ENCODE measurements at regions not wholly inside any gene's neighbourhood (a gene's known extent, or its start where the extent isn't known, plus 50 kb on each side); places are given as distances from the start of the nearest gene placed in this dataset.

GRCh38 chr21:15566703-15567102 is 163.1 kb upstream of the USP25 start:
- Histone ChIP-seq H3K4me1 (ENCODE audit: insufficient read depth, low read length) (no peaks in the 10 kb centered on the region), H3K9me3 (ENCODE audit: low read depth, low read length) (no peaks in the 10 kb centered on the region), H3K4me3 (ENCODE audit: low read length) (no peak overlapping the region), H3K27me3 (ENCODE audit: insufficient read depth, low read length) (no peaks in the 10 kb centered on the region)

- Histone ChIP-seq H3K4me3 (ENCODE audit: low read length) (no peak overlapping the region), H3K27me3 (ENCODE audit: insufficient read depth, low read length) (no peaks in the 10 kb centered on the region), H3K9me3 (ENCODE audit: low read depth, low read length) (no peaks in the 10 kb centered on the region), H3K4me1 (ENCODE audit: insufficient read depth, low read length) (no peaks in the 10 kb centered on the region)
These were observed 162.6 kb upstream of the USP25 start for GRCh38 chr21:15567191-15567590.

- no peaks in the 10 kb centered on the region for H3K9me3 ChIP-seq (ENCODE audit: low read depth, low read length)
- no peak overlapping the region for H3K4me3 ChIP-seq (ENCODE audit: low read length)
- H3K4me1 ChIP-seq (ENCODE audit: insufficient read depth, low read length), result no peaks in the 10 kb centered on the region
- H3K27me3 ChIP-seq (ENCODE audit: insufficient read depth, low read length), result no peaks in the 10 kb centered on the region
These were observed 161.3 kb upstream of the USP25 start for GRCh38 chr21:15568516-15568915.

- no peak overlapping the region for H3K4me3 ChIP-seq (ENCODE audit: low read length)
- no peaks in the 10 kb centered on the region for H3K4me1 ChIP-seq (ENCODE audit: insufficient read depth, low read length)
- no peaks in the 10 kb centered on the region for H3K27me3 ChIP-seq (ENCODE audit: insufficient read depth, low read length)
- H3K9me3 ChIP-seq (ENCODE audit: low read depth, low read length), result no peaks in the 10 kb centered on the region
These were observed 142.9 kb upstream of the USP25 start for GRCh38 chr21:15586752-15587427.

- no peak overlapping the region for H3K4me3 ChIP-seq (ENCODE audit: low read length)
- no peaks in the 10 kb centered on the region for H3K9me3 ChIP-seq (ENCODE audit: low read depth, low read length)
- H3K27me3 ChIP-seq (ENCODE audit: insufficient read depth, low read length), result no peaks in the 10 kb centered on the region
- H3K4me1 ChIP-seq (ENCODE audit: insufficient read depth, low read length), result no peaks in the 10 kb centered on the region
These were observed 137.4 kb upstream of the USP25 start for GRCh38 chr21:15592271-15592860.

GRCh38 chr21:15592957-15593356 is 136.8 kb upstream of the USP25 start:
- no peaks in the 10 kb centered on the region for H3K9me3 ChIP-seq (ENCODE audit: low read depth, low read length)
- no peak overlapping the region for H3K4me3 ChIP-seq (ENCODE audit: low read length)
- H3K27me3 ChIP-seq (ENCODE audit: insufficient read depth, low read length), result no peaks in the 10 kb centered on the region
- H3K4me1 ChIP-seq (ENCODE audit: insufficient read depth, low read length), result no peaks in the 10 kb centered on the region

GRCh38 chr21:15601390-15601789 is 128.4 kb upstream of the USP25 start:
- Histone ChIP-seq H3K27me3 (ENCODE audit: insufficient read depth, low read length) (peaks cover 3% of the 10 kb centered on the region), H3K9me3 (ENCODE audit: low read depth, low read length) (no peaks in the 10 kb centered on the region), H3K4me3 (ENCODE audit: low read length) (no peak overlapping the region), H3K4me1 (ENCODE audit: insufficient read depth, low read length) (no peaks in the 10 kb centered on the region)

- Histone ChIP-seq H3K27me3 (ENCODE audit: insufficient read depth, low read length) (peaks cover 3% of the 10 kb centered on the region), H3K4me1 (ENCODE audit: insufficient read depth, low read length) (no peaks in the 10 kb centered on the region), H3K9me3 (ENCODE audit: low read depth, low read length) (no peaks in the 10 kb centered on the region), H3K4me3 (ENCODE audit: low read length) (no peak overlapping the region)
These were observed 125.4 kb upstream of the USP25 start for GRCh38 chr21:15604413-15604812.

GRCh38 chr21:15614766-15615165 is 115.0 kb upstream of the USP25 start:
- Histone ChIP-seq H3K4me1 (ENCODE audit: insufficient read depth, low read length) (no peaks in the 10 kb centered on the region), H3K4me3 (ENCODE audit: low read length) (no peak overlapping the region), H3K9me3 (ENCODE audit: low read depth, low read length) (no peaks in the 10 kb centered on the region), H3K27me3 (ENCODE audit: insufficient read depth, low read length) (no peaks in the 10 kb centered on the region)

- Histone ChIP-seq H3K4me3 (ENCODE audit: low read length) (no peak overlapping the region), H3K9me3 (ENCODE audit: low read depth, low read length) (no peaks in the 10 kb centered on the region), H3K27me3 (ENCODE audit: insufficient read depth, low read length) (no peaks in the 10 kb centered on the region), H3K4me1 (ENCODE audit: insufficient read depth, low read length) (no peaks in the 10 kb centered on the region)
These were observed 112.8 kb upstream of the USP25 start for GRCh38 chr21:15616864-15617574.

GRCh38 chr21:15617964-15618363 is 111.8 kb upstream of the USP25 start:
- Histone ChIP-seq H3K9me3 (ENCODE audit: low read depth, low read length) (no peaks in the 10 kb centered on the region), H3K27me3 (ENCODE audit: insufficient read depth, low read length) (no peaks in the 10 kb centered on the region), H3K4me1 (ENCODE audit: insufficient read depth, low read length) (no peaks in the 10 kb centered on the region), H3K4me3 (ENCODE audit: low read length) (no peak overlapping the region)

GRCh38 chr21:15620892-15621291 is 108.9 kb upstream of the USP25 start:
- H3K4me3 ChIP-seq (ENCODE audit: low read length), result no peak overlapping the region
- no peaks in the 10 kb centered on the region for H3K27me3 ChIP-seq (ENCODE audit: insufficient read depth, low read length)
- no peaks in the 10 kb centered on the region for H3K9me3 ChIP-seq (ENCODE audit: low read depth, low read length)
- H3K4me1 ChIP-seq (ENCODE audit: insufficient read depth, low read length), result no peaks in the 10 kb centered on the region

GRCh38 chr21:15624646-15625045 is 105.1 kb upstream of the USP25 start:
- no peaks in the 10 kb centered on the region for H3K4me1 ChIP-seq (ENCODE audit: insufficient read depth, low read length)
- H3K27me3 ChIP-seq (ENCODE audit: insufficient read depth, low read length), result no peaks in the 10 kb centered on the region
- no peak overlapping the region for H3K4me3 ChIP-seq (ENCODE audit: low read length)
- H3K9me3 ChIP-seq (ENCODE audit: low read depth, low read length), result no peaks in the 10 kb centered on the region

GRCh38 chr21:15625363-15625762 is 104.4 kb upstream of the USP25 start:
- H3K4me3 ChIP-seq (ENCODE audit: low read length), result no peak overlapping the region
- H3K27me3 ChIP-seq (ENCODE audit: insufficient read depth, low read length), result no peaks in the 10 kb centered on the region
- H3K4me1 ChIP-seq (ENCODE audit: insufficient read depth, low read length), result no peaks in the 10 kb centered on the region
- no peaks in the 10 kb centered on the region for H3K9me3 ChIP-seq (ENCODE audit: low read depth, low read length)

GRCh38 chr21:15626031-15626430 is 103.8 kb upstream of the USP25 start:
- no peaks in the 10 kb centered on the region for H3K9me3 ChIP-seq (ENCODE audit: low read depth, low read length)
- H3K27me3 ChIP-seq (ENCODE audit: insufficient read depth, low read length), result no peaks in the 10 kb centered on the region
- H3K4me3 ChIP-seq (ENCODE audit: low read length), result no peak overlapping the region
- no peaks in the 10 kb centered on the region for H3K4me1 ChIP-seq (ENCODE audit: insufficient read depth, low read length)

- no peaks in the 10 kb centered on the region for H3K4me1 ChIP-seq (ENCODE audit: insufficient read depth, low read length)
- H3K9me3 ChIP-seq (ENCODE audit: low read depth, low read length), result no peaks in the 10 kb centered on the region
- no peaks in the 10 kb centered on the region for H3K27me3 ChIP-seq (ENCODE audit: insufficient read depth, low read length)
- H3K4me3 ChIP-seq (ENCODE audit: low read length), result no peak overlapping the region
These were observed 102.8 kb upstream of the USP25 start for GRCh38 chr21:15627011-15627410.
